Lower leg skin (tissue), 4 donors: ENCODE measurements at regions not wholly inside any gene's neighbourhood (a gene's known extent, or its start where the extent isn't known, plus 50 kb on each side); places are given as distances from the start of the nearest gene placed in this dataset.

Experiments
- DNase-seq, 2 donors: peaks; one replicate each; pipeline ENCODE4 v3.0.0-alpha.2; 2019; ENCODE audit warnings: low spot score in 2 of 2
- H3K4me3 ChIP-seq: fragments of 200-600 bp; sonication (generic); 2 replicates; pipeline ENCODE4 v1.5.1; 2017; ENCODE audit warnings: mild to moderate bottlenecking, low read depth; ENCODE audit not compliant: poor library complexity, severe bottlenecking
- POLR2A ChIP-seq, 2 donors: fragments of 450-650 bp; IDR thresholded peaks; one replicate each; pipeline ENCODE4 v1.6.1; 2016 to 2017; ENCODE audit warnings: antibody characterized with exemption in 2 of 2, mild to moderate bottlenecking in 1 of 2, moderate library complexity in 1 of 2
- WGBS, 2 donors: methylation state at CpG; one replicate each; pipeline ENCODE4 v1.1.5; 2018; 5-methylcytosine and 5-hydroxymethylcytosine counted together
- intact Hi-C: fragments of 100-400 bp; cut with DNase I; formaldehyde crosslinking; loops from one replicate; pipeline ENCODE4 v1.15.0; 2023; ENCODE audit warnings: low total_unique reads
- TF ChIP-seq, protein P1 (sequence below), 3 donors: fragments of 450-650 bp; IDR thresholded peaks; one replicate each; pipeline ENCODE4 v1.5.1; 2016; ENCODE audit warnings: antibody characterized with exemption in 3 of 3, mild to moderate bottlenecking in 3 of 3, moderate library complexity in 2 of 3

DNA sequence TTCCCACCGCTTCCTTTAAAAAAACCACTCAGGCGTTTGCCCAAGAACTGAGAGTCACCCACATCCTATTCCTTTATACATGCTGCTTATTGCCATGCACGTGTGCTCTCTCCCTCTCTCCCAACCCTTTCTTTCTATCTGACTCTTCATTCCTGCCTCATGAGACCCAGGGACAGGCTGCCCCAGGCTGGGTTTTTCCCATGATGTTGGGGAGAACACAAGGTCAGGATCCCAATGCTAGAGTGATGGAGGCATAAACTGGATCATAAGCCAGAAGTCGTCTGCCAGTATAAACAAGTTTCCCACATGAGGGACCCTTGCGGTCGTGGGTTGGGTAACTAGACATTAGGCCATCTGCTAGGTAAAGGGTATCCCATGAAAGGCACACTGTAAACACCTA is 64.9 kb downstream of the CD2 start:
- 83 to 89% methylated on average over 6 of the region's 6 CpGs for WGBS, 2 donors
- no peak for DNase-seq
- H3K4me3 ChIP-seq, result no peak overlapping the region
- TF ChIP-seq, protein P1, sequence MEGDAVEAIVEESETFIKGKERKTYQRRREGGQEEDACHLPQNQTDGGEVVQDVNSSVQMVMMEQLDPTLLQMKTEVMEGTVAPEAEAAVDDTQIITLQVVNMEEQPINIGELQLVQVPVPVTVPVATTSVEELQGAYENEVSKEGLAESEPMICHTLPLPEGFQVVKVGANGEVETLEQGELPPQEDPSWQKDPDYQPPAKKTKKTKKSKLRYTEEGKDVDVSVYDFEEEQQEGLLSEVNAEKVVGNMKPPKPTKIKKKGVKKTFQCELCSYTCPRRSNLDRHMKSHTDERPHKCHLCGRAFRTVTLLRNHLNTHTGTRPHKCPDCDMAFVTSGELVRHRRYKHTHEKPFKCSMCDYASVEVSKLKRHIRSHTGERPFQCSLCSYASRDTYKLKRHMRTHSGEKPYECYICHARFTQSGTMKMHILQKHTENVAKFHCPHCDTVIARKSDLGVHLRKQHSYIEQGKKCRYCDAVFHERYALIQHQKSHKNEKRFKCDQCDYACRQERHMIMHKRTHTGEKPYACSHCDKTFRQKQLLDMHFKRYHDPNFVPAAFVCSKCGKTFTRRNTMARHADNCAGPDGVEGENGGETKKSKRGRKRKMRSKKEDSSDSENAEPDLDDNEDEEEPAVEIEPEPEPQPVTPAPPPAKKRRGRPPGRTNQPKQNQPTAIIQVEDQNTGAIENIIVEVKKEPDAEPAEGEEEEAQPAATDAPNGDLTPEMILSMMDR (IDR thresholded peaks at IDR 0.05), result no peak
- no peak for TF ChIP-seq POLR2A (IDR thresholded peaks at IDR 0.05)
- intact Hi-C loops, result no loop called here

DNA sequence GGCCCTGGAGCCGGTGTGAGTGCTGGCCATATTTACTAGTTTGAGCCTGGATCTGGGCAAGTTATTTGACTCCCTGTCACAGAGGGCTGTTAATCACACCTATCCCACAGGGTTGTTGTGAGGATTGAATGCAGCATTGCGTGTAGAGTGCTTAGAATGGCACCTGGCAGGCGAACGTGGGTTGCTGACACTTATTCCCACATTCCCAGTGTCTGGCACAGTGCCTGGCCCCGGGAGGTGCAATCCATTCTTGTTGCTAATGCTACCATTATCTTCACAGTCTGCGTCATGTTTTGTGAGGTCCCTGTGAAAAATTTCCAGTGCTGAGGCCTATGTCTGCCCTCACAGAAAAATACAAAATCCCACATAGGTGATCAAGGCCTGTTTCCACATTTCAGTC is 66.1 kb downstream of the CD2 start:
- H3K4me3 ChIP-seq, result no peak overlapping the region
- peak in 1 of 2 donors; percentile 32 for DNase-seq
- WGBS, 2 donors, result 39 to 46% methylated on average over 6 of the region's 6 CpGs
- no peak for TF ChIP-seq POLR2A (IDR thresholded peaks at IDR 0.05)
- TF ChIP-seq, protein P1 (IDR thresholded peaks at IDR 0.05), result no peak
- intact Hi-C loops, result no loop called here

DNA sequence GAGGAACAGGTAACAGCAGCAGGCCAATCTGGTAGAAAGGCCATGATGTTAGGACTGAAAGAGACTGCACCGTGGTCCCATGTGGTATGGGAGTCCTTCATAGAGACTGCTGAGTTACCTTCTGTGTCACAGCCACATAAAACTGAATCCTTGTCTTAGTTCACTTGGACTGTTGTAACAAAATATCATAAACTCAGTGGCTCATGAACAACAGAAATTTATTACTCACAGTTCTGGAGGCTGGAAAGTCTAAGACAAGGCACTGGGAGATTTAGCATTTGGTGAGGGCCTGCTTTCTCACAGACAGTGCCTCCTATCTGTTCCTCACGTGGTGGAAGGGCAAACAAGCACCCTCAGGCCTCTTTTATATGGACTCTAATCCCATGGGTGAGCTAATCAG is 67.5 kb downstream of the CD2 start:
- intact Hi-C loops, result no loop called here
- no peak for TF ChIP-seq POLR2A (IDR thresholded peaks at IDR 0.05)
- TF ChIP-seq, protein P1 (IDR thresholded peaks at IDR 0.05), result no peak
- WGBS, 2 donors, result 90 to 94% methylated on average over 2 of the region's 2 CpGs
- H3K4me3 ChIP-seq, result no peak overlapping the region
- no peak for DNase-seq

DNA sequence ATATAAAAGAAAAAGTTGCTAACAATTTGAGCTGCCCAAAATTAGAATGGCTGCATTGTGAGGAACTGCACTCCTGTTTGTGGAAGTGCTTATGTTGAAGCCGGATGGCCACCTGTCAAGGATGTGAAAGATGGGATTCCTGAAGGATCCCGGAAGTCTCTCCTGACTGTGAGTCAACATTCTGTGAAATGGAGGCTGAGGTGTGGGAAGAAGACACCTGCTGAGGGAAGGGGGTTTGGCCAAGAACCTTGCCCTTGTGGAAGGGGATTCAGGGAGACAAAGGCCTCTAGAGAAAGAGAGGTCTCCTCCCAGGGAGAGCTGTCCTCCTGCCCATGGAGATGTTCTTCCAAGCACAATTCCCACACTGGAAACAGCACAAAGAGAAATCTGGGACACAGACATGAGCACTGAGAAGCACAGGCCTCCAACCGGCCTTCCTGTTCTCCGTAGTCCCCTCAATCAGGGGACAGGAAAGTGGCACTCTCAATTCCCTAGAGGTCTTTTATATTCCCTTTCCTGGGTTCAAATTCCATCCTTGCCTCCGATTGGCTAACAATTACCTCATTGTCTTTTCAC is 70.5 kb downstream of the CD2 start:
- TF ChIP-seq POLR2A (IDR thresholded peaks at IDR 0.05), result no peak
- TF ChIP-seq, protein P1 (IDR thresholded peaks at IDR 0.05), result no peak
- no peak for DNase-seq
- intact Hi-C loops, result no loop called here
- H3K4me3 ChIP-seq, result no peak overlapping the region
- 73 to 79% methylated on average over 5 of the region's 5 CpGs for WGBS, 2 donors

DNA sequence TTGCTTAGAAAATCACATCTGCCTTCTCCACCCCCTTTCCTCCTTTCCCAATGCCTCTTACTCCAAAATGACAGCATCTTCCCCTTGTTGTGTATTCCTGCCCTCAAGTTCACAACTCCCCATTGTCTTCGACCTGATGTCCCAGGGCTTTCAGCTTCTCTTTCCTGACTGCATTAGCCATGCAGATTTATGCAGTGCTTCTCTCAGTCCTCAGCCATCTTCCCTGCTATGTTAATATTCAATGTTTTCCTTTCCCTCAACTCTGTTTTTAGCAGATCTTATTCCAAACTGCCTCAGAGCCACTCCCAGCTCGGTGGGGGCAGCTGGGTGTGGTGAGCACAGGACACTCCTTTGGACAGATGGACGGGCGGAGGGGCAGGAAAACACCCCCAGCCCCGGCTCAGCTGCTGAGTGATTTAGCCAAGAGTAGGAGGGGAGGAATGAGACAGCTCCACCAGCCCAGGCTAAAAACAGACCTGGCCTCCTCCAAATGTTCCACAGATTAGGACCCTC is 71.0 kb downstream of the CD2 start:
- no peak overlapping the region for H3K4me3 ChIP-seq
- DNase-seq, result no peak
- no peak for TF ChIP-seq POLR2A (IDR thresholded peaks at IDR 0.05)
- TF ChIP-seq, protein P1 (IDR thresholded peaks at IDR 0.05), result no peak
- WGBS, 2 donors, result 25 to 53% methylated on average over 5 of the region's 5 CpGs
- intact Hi-C loops, result no loop called here
